Gastrocnemius medialis (tissue), 4 donors: ENCODE measurements at regions not wholly inside any gene's neighbourhood (a gene's known extent, or its start where the extent isn't known, plus 50 kb on each side); places are given as distances from the start of the nearest gene placed in this dataset.

Experiments
- POLR2A ChIP-seq, 2 donors: fragments of 450-650 bp; IDR thresholded peaks; one replicate each; pipeline ENCODE4 v1.6.1; 2017; ENCODE audit warnings: antibody characterized with exemption in 2 of 2, mild to moderate bottlenecking in 2 of 2, moderate library complexity in 2 of 2
- TF ChIP-seq, protein P1 (sequence below), 5 experiments: fragments of 450-650 bp in 3 of 5; fragments of 200-600 bp in 2 of 5; sonication (generic) in 2 of 5; IDR thresholded peaks in 4 of 5; conservative IDR thresholded peaks in 1 of 5; 1 replicate in 4 of 5; 2 replicates in 1 of 5; pipeline ENCODE4 v1.5.1; 2016 to 2019; ENCODE audit warnings: antibody characterized with exemption in 5 of 5, mild to moderate bottlenecking in 3 of 5, moderate library complexity in 3 of 5

DNA sequence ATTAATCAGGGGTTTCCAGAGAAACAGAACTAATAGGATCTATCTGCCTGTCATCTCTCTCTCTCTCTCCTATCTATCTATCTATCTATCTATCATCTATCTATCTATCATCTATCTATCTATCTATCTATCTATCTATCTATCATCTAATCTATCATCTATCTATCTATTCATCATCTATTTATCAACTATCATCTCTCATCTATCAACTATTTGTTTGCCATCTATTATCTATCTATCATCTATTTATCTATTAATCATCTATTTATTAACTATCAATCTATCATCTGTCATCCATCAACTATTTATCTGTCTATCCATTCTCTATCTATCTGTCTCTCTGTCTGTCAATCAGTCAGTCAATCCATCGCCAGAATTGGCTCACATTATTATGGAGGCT lies 70.0 kb upstream of the MRPS6 start:
- TF ChIP-seq POLR2A (IDR thresholded peaks at IDR 0.05) = no peak
- TF ChIP-seq, protein P1, sequence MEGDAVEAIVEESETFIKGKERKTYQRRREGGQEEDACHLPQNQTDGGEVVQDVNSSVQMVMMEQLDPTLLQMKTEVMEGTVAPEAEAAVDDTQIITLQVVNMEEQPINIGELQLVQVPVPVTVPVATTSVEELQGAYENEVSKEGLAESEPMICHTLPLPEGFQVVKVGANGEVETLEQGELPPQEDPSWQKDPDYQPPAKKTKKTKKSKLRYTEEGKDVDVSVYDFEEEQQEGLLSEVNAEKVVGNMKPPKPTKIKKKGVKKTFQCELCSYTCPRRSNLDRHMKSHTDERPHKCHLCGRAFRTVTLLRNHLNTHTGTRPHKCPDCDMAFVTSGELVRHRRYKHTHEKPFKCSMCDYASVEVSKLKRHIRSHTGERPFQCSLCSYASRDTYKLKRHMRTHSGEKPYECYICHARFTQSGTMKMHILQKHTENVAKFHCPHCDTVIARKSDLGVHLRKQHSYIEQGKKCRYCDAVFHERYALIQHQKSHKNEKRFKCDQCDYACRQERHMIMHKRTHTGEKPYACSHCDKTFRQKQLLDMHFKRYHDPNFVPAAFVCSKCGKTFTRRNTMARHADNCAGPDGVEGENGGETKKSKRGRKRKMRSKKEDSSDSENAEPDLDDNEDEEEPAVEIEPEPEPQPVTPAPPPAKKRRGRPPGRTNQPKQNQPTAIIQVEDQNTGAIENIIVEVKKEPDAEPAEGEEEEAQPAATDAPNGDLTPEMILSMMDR (IDR thresholded peaks at IDR 0.05 in 4 of 5, conservative IDR thresholded peaks at IDR 0.05 in 1 of 5) = no peak
